Ascending aorta (tissue), 2 donors: ENCODE measurements at regions not wholly inside any gene's neighbourhood (a gene's known extent, or its start where the extent isn't known, plus 50 kb on each side); places are given as distances from the start of the nearest gene placed in this dataset.

ENCODE experiments used
- DNase-seq, 2 donors: peaks; one replicate each; pipeline ENCODE4 v3.0.0-alpha.2; 2019; ENCODE audit warnings: low spot score in 2 of 2
- H3K27ac ChIP-seq, 2 donors: fragments of 200-600 bp; sonication (generic); one replicate each; pipeline ENCODE4 v1.5.1; 2016 to 2017; ENCODE audit warnings: mild to moderate bottlenecking in 1 of 2
- H3K27me3 ChIP-seq: fragments of 200-600 bp; sonication (generic); one replicate; pipeline ENCODE4 v1.5.1; 2017
- H3K36me3 ChIP-seq, 2 donors: fragments of 200-600 bp; sonication (generic); one replicate each; pipeline ENCODE4 v1.5.1; 2016
- H3K4me1 ChIP-seq, 2 donors: fragments of 200-600 bp; sonication (generic); one replicate each; pipeline ENCODE4 v1.5.1; 2016 to 2017; ENCODE audit warnings: mild to moderate bottlenecking in 1 of 2
- H3K4me3 ChIP-seq, 2 donors: fragments of 200-600 bp; sonication (generic); one replicate each; pipeline ENCODE4 v1.5.1; 2016 to 2017; ENCODE audit warnings: mild to moderate bottlenecking in 1 of 2
- H3K9me3 ChIP-seq, 2 donors: fragments of 200-600 bp; sonication (generic); one replicate each; pipeline ENCODE4 v1.5.1; 2016
- CTCF ChIP-seq, 3 experiments: fragments of 200-600 bp in 2 of 3; fragments of 450-650 bp in 1 of 3; sonication (generic) in 2 of 3; IDR thresholded peaks; one replicate each; pipeline ENCODE4 v1.5.1; 2016 to 2019; ENCODE audit warnings: antibody characterized with exemption in 3 of 3, mild to moderate bottlenecking in 1 of 3, moderate library complexity in 1 of 3
- intact Hi-C: fragments of 100-400 bp; cut with DNase I; formaldehyde crosslinking; loops from one replicate; pipeline ENCODE4 v1.15.1; 2023

GRCh38 chr9:115189686-115190085, 71.7 kb upstream of the TNC start:
- intact Hi-C loops, result no loop called here
- Histone ChIP-seq H3K9me3 (peaks cover 0 to 4% of the 10 kb centered on the region in 2 donors), H3K27me3 (no peaks in the 10 kb centered on the region), H3K36me3 (no peaks in the 10 kb centered on the region), H3K4me3 (no peak overlapping the region), H3K27ac (no peak overlapping the region), H3K4me1 (no peaks in the 10 kb centered on the region)
- no peak for DNase-seq
- TF ChIP-seq CTCF (IDR thresholded peaks at IDR 0.05), result no peak

- no peak for TF ChIP-seq CTCF (IDR thresholded peaks at IDR 0.05)
- DNase-seq, result no peak
- H3K4me3 ChIP-seq, result no peak overlapping the region
- no peaks in the 10 kb centered on the region for H3K27me3 ChIP-seq
- intact Hi-C loops, result no loop called here
- H3K4me1 ChIP-seq, result no peaks in the 10 kb centered on the region
- H3K36me3 ChIP-seq, result no peaks in the 10 kb centered on the region
- peaks cover 0 to 4% of the 10 kb centered on the region in 2 donors for H3K9me3 ChIP-seq
- H3K27ac ChIP-seq, result no peak overlapping the region
Observed at GRCh38 chr9:115191667-115192066, 73.7 kb upstream of the TNC start.

GRCh38 chr9:115192280-115192679, 74.3 kb upstream of the TNC start:
- no peak for TF ChIP-seq CTCF (IDR thresholded peaks at IDR 0.05)
- no peak for DNase-seq
- H3K27ac ChIP-seq, result no peak overlapping the region
- no peak overlapping the region for H3K4me3 ChIP-seq
- no peaks in the 10 kb centered on the region for H3K36me3 ChIP-seq
- no peaks in the 10 kb centered on the region for H3K4me1 ChIP-seq
- H3K27me3 ChIP-seq, result no peaks in the 10 kb centered on the region
- intact Hi-C loops, result no loop called here
- H3K9me3 ChIP-seq, result peaks cover 0 to 4% of the 10 kb centered on the region in 2 donors

DNA sequence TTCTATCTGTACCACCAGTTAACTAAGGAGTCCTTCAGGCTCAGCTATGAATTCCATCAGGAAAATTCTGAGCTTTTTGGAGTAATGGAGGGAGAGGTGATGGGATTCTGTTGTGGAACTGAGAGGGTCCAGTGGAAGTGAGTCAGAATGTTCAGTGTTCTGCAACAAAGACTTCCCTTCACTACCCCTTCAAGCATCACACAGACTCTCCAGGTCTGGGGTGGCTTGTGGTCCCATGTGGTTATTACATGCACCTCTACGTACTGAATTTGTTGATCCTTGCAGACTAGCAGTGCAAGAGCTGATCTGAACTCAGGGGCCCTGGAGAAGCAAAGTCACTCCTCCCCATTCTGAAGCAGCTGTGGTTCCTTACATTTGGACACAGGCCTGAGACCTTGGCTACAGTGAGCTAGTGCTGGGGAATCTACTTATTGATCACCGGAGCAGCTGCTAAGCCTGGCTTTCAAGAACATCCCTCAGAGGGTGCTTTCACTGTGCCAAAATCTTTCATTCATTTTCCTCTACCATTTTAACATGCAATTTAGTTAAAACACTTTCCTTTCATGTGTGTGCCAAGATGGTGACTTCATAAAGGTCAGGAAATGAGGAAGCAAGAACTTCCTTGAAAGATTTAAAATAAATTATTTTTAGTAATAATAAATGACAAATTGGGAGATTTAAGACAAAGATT, 75.0 kb upstream of the TNC start:
- Histone ChIP-seq H3K4me3 (no peak overlapping the region), H3K27ac (no peak overlapping the region), H3K27me3 (no peaks in the 10 kb centered on the region), H3K9me3 (peaks cover 0 to 4% of the 10 kb centered on the region in 2 donors), H3K36me3 (no peaks in the 10 kb centered on the region), H3K4me1 (no peaks in the 10 kb centered on the region)
- intact Hi-C loops, result no loop called here
- TF ChIP-seq CTCF (IDR thresholded peaks at IDR 0.05), result no peak
- DNase-seq, result no peak

DNA sequence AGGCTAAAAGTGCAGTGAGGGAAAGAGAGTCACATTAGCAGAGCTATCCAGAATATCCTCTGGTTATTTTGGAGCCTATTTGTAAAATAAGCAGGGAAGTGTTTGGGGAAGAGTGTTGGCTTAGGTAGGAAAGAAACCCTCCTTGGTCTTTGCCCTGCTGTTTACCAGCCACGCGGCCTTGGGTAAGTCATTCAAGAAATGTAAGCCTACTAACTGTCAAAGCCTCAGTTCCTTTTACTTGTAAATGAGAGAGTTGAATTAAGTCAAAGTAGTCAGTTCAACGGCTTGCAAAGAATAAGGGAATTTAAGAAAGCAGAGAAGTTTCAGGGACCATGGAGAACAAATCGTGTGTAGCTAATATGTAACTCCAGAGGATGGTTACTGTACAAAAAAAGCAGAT, 75.8 kb upstream of the TNC start:
- H3K27ac ChIP-seq, result no peak overlapping the region
- no peaks in the 10 kb centered on the region for H3K36me3 ChIP-seq
- no peak for DNase-seq
- H3K4me1 ChIP-seq, result no peaks in the 10 kb centered on the region
- peaks cover 0 to 4% of the 10 kb centered on the region in 2 donors for H3K9me3 ChIP-seq
- no peak overlapping the region for H3K4me3 ChIP-seq
- H3K27me3 ChIP-seq, result no peaks in the 10 kb centered on the region
- TF ChIP-seq CTCF (IDR thresholded peaks at IDR 0.05), result no peak
- intact Hi-C loops, result no loop called here

DNA sequence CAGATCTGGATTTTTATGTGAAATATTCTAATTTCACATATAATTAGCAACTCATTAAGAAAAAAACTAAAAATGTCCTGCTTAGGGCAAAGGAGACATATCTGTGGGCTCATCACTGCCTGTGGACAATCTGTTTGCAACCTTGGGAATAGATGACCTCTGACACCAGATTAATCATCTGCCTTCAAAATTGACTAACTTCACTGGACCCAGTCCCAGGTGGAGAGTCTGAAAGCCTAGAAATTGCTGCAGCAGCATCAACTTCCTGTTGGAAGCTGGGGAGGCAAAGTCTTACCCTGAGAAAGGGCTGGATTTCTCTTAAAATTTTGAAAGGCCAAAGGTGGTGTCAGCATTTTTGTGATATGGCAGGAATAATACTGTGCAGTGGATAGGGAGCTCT, 76.3 kb upstream of the TNC start:
- Histone ChIP-seq H3K4me3 (no peak overlapping the region), H3K27ac (no peak overlapping the region), H3K36me3 (no peaks in the 10 kb centered on the region), H3K9me3 (peaks cover 0 to 4% of the 10 kb centered on the region in 2 donors), H3K4me1 (no peaks in the 10 kb centered on the region), H3K27me3 (no peaks in the 10 kb centered on the region)
- DNase-seq, result no peak
- TF ChIP-seq CTCF (IDR thresholded peaks at IDR 0.05), result no peak
- intact Hi-C loops, result no loop called here
